Ascending aorta (tissue), 2 donors: ENCODE measurements at regions not wholly inside any gene's neighbourhood (a gene's known extent, or its start where the extent isn't known, plus 50 kb on each side); places are given as distances from the start of the nearest gene placed in this dataset.

Source experiments
- DNase-seq, 2 donors: peaks; one replicate each; pipeline ENCODE4 v3.0.0-alpha.2; 2019; ENCODE audit warnings: low spot score in 2 of 2
- H3K27ac ChIP-seq, 2 donors: fragments of 200-600 bp; sonication (generic); one replicate each; pipeline ENCODE4 v1.5.1; 2016 to 2017; ENCODE audit warnings: mild to moderate bottlenecking in 1 of 2
- H3K27me3 ChIP-seq: fragments of 200-600 bp; sonication (generic); one replicate; pipeline ENCODE4 v1.5.1; 2017
- H3K36me3 ChIP-seq, 2 donors: fragments of 200-600 bp; sonication (generic); one replicate each; pipeline ENCODE4 v1.5.1; 2016
- H3K4me1 ChIP-seq, 2 donors: fragments of 200-600 bp; sonication (generic); one replicate each; pipeline ENCODE4 v1.5.1; 2016 to 2017; ENCODE audit warnings: mild to moderate bottlenecking in 1 of 2
- H3K4me3 ChIP-seq, 2 donors: fragments of 200-600 bp; sonication (generic); one replicate each; pipeline ENCODE4 v1.5.1; 2016 to 2017; ENCODE audit warnings: mild to moderate bottlenecking in 1 of 2
- H3K9me3 ChIP-seq, 2 donors: fragments of 200-600 bp; sonication (generic); one replicate each; pipeline ENCODE4 v1.5.1; 2016
- CTCF ChIP-seq, 3 experiments: fragments of 200-600 bp in 2 of 3; fragments of 450-650 bp in 1 of 3; sonication (generic) in 2 of 3; IDR thresholded peaks; one replicate each; pipeline ENCODE4 v1.5.1; 2016 to 2019; ENCODE audit warnings: antibody characterized with exemption in 3 of 3, mild to moderate bottlenecking in 1 of 3, moderate library complexity in 1 of 3
- intact Hi-C: fragments of 100-400 bp; cut with DNase I; formaldehyde crosslinking; loops from one replicate; pipeline ENCODE4 v1.15.1; 2023

GRCh38 chr21:38643404-38644023 is 145.2 kb upstream of the ERG start:
- TF ChIP-seq CTCF (IDR thresholded peaks at IDR 0.05): no peak
- no peaks in the 10 kb centered on the region for H3K9me3 ChIP-seq
- peak overlapping the region in 1 of 2 donors; percentile 68 for H3K27ac ChIP-seq
- intact Hi-C loops: no loop called here
- no peak overlapping the region for H3K4me3 ChIP-seq
- H3K27me3 ChIP-seq: no peaks in the 10 kb centered on the region
- H3K36me3 ChIP-seq: no peaks in the 10 kb centered on the region
- H3K4me1 ChIP-seq: peaks cover 6 to 39% of the 10 kb centered on the region in 2 donors
- no peak for DNase-seq

GRCh38 chr21:38645282-38645681 is 147.0 kb upstream of the ERG start:
- peak overlapping the region; percentile 68 to 71 for H3K27ac ChIP-seq
- H3K27me3 ChIP-seq: no peaks in the 10 kb centered on the region
- intact Hi-C loops: loop anchor here (5.0 kb wide), 2 partner anchors 33 to 78 kb away; no protein-coding TSS in a partner anchor
- H3K4me3 ChIP-seq: no peak overlapping the region
- no peak for TF ChIP-seq CTCF (IDR thresholded peaks at IDR 0.05)
- no peaks in the 10 kb centered on the region for H3K36me3 ChIP-seq
- no peak for DNase-seq
- H3K9me3 ChIP-seq: no peaks in the 10 kb centered on the region
- peaks cover 2 to 53% of the 10 kb centered on the region in 2 donors for H3K4me1 ChIP-seq

GRCh38 chr21:38646213-38646837 is 148.0 kb upstream of the ERG start:
- no peak for TF ChIP-seq CTCF (IDR thresholded peaks at IDR 0.05)

GRCh38 chr21:38649120-38649519 is 150.8 kb upstream of the ERG start:
- Histone ChIP-seq H3K4me1 (peaks cover 7 to 49% of the 10 kb centered on the region in 2 donors), H3K36me3 (no peaks in the 10 kb centered on the region), H3K9me3 (no peaks in the 10 kb centered on the region), H3K27ac (peak overlapping the region; percentile 68 to 71), H3K4me3 (peak overlapping the region; percentile 32 to 54), H3K27me3 (no peaks in the 10 kb centered on the region)
- DNase-seq: no peak
- intact Hi-C loops: loop anchor here (5.0 kb wide), 2 partner anchors 37 to 82 kb away; no protein-coding TSS in a partner anchor
- TF ChIP-seq CTCF (IDR thresholded peaks at IDR 0.05): no peak

More at GRCh38 chr21:38646213-38646837, 148.0 kb upstream of the ERG start:
- Histone ChIP-seq H3K4me3 (peak overlapping the region in 1 of 2 donors; percentile 45), H3K36me3 (no peaks in the 10 kb centered on the region), H3K27ac (peak overlapping the region; percentile 68 to 71), H3K27me3 (no peaks in the 10 kb centered on the region), H3K4me1 (peaks cover 7 to 58% of the 10 kb centered on the region in 2 donors), H3K9me3 (no peaks in the 10 kb centered on the region)
- intact Hi-C loops: loop anchor here (5.0 kb wide), 2 partner anchors 34 to 79 kb away; no protein-coding TSS in a partner anchor
- peak in 1 of 2 donors; percentile 88 for DNase-seq

GRCh38 chr21:38651570-38651969 is 153.3 kb upstream of the ERG start:
- intact Hi-C loops: no loop called here
- TF ChIP-seq CTCF (IDR thresholded peaks at IDR 0.05): no peak
- Histone ChIP-seq H3K9me3 (no peaks in the 10 kb centered on the region), H3K4me3 (peak overlapping the region in 1 of 2 donors; percentile 42), H3K27me3 (no peaks in the 10 kb centered on the region), H3K27ac (peak overlapping the region; percentile 68 to 71), H3K4me1 (peaks cover 7 to 43% of the 10 kb centered on the region in 2 donors), H3K36me3 (no peaks in the 10 kb centered on the region)
- DNase-seq: peak in 1 of 2 donors; percentile 87
